Neural progenitor cell (in vitro differentiated cells): ENCODE measurements at regions not wholly inside any gene's neighbourhood (a gene's known extent, or its start where the extent isn't known, plus 50 kb on each side); places are given as distances from the start of the nearest gene placed in this dataset.

Source experiments
- DNase-seq: peaks from one replicate; pipeline ENCODE4 v3.0.0-alpha.2; 2016; ENCODE audit warnings: low spot score
- H2AFZ ChIP-seq: fragments of 200-600 bp; sonication (generic); replicated peaks from 2 replicates; pipeline ENCODE4 v1.6.1; 2016; ENCODE audit warnings: antibody characterized with exemption
- H3F3A ChIP-seq: fragments of 200-600 bp; sonication (generic); 2 replicates; pipeline ENCODE4 v1.6.1; 2016; ENCODE audit warnings: antibody characterized with exemption, low read depth
- H3K27ac ChIP-seq: fragments of 200-600 bp; sonication (generic); 2 replicates; pipeline ENCODE4 v1.5.1; 2016; ENCODE audit warnings: mild to moderate bottlenecking
- H3K27me3 ChIP-seq: fragments of 200-600 bp; sonication (generic); 2 replicates; pipeline ENCODE4 v1.6.1; 2016; ENCODE audit warnings: mild to moderate bottlenecking, moderate library complexity
- H3K36me3 ChIP-seq: fragments of 200-600 bp; sonication (generic); 2 replicates; pipeline ENCODE4 v1.5.1; 2016
- H3K4me1 ChIP-seq: fragments of 200-600 bp; sonication (generic); 2 replicates; pipeline ENCODE4 v1.6.1; 2016; ENCODE audit warnings: mixed run types
- H3K4me2 ChIP-seq: fragments of 200-600 bp; sonication (generic); 2 replicates; pipeline ENCODE4 v1.6.1; 2016
- H3K4me3 ChIP-seq: fragments of 200-600 bp; sonication (generic); 2 replicates; pipeline ENCODE4 v1.5.1; 2016
- H3K79me2 ChIP-seq: fragments of 200-600 bp; sonication (generic); 2 replicates; pipeline ENCODE4 v1.6.1; 2016; ENCODE audit warnings: low read depth
- H3K9ac ChIP-seq: fragments of 200-600 bp; sonication (generic); 2 replicates; pipeline ENCODE4 v1.6.1; 2016
- H3K9me3 ChIP-seq: fragments of 200-600 bp; sonication (generic); 2 replicates; pipeline ENCODE4 v1.5.1; 2016; ENCODE audit warnings: low read depth
- H4K20me1 ChIP-seq: fragments of 200-600 bp; sonication (generic); 2 replicates; pipeline ENCODE4 v1.6.1; 2016; ENCODE audit warnings: low read depth
- H3K27ac Mint-ChIP-seq: 3 replicates; pipeline ENCODE4 v1.8.0; 2021; ENCODE audit warnings: mixed read lengths
- H3K27me3 Mint-ChIP-seq: 2 replicates; pipeline ENCODE4 v1.8.0; 2022; ENCODE audit warnings: low read depth, mild to moderate bottlenecking, inconsistent platforms, moderate library complexity, mixed read lengths; ENCODE audit not compliant: insufficient read depth
- H3K36me3 Mint-ChIP-seq: 3 replicates; pipeline ENCODE4 v1.8.0; 2021; ENCODE audit warnings: mixed read lengths
- H3K4me1 Mint-ChIP-seq: 3 replicates; pipeline ENCODE4 v1.8.0; 2021; ENCODE audit warnings: mixed read lengths
- H3K4me3 Mint-ChIP-seq: 3 replicates; pipeline ENCODE4 v1.8.0; 2021; ENCODE audit warnings: mild to moderate bottlenecking, moderate library complexity, mixed read lengths
- H3K9me3 Mint-ChIP-seq: 3 replicates; pipeline ENCODE4 v1.8.0; 2020; ENCODE audit warnings: mixed read lengths
- CTCF ChIP-seq: fragments of 200-600 bp; sonication (generic); IDR thresholded peaks from 2 replicates; pipeline ENCODE4 v1.5.1; 2017; ENCODE audit warnings: antibody characterized with exemption, mild to moderate bottlenecking
- EZH2 ChIP-seq: fragments of 200-600 bp; sonication (generic); IDR thresholded peaks from 2 replicates; pipeline ENCODE4 v1.6.1; 2017; ENCODE audit warnings: antibody characterized with exemption, mild to moderate bottlenecking, moderate library complexity
- EZH2phosphoT487 ChIP-seq: fragments of 200-600 bp; sonication (generic); IDR thresholded peaks from 2 replicates; pipeline ENCODE4 v1.6.1; 2017; ENCODE audit warnings: antibody characterized with exemption

- H3K4me3 Mint-ChIP-seq, result no peak overlapping the region
- Histone ChIP-seq H3K79me2 (no peaks in the 10 kb centered on the region), H3K9me3 (no peaks in the 10 kb centered on the region)
Observed at GRCh38 chr2:18704276-18704675, 114.9 kb upstream of the NT5C1B start.

GRCh38 chr2:18703555-18703954 is 114.2 kb upstream of the NT5C1B start:
- Histone ChIP-seq H3K9ac (no peak overlapping the region), H3K27me3 (no peaks in the 10 kb centered on the region), H3K4me1 (no peaks in the 10 kb centered on the region), H3K27ac (no peak overlapping the region), H3F3A (no peaks in the 10 kb centered on the region), H2AFZ (no peak overlapping the region), H3K4me2 (no peak overlapping the region), H3K36me3 (no peaks in the 10 kb centered on the region), H4K20me1 (no peaks in the 10 kb centered on the region), H3K9me3 (no peaks in the 10 kb centered on the region), H3K79me2 (no peaks in the 10 kb centered on the region), H3K4me3 (no peak overlapping the region)
- TF ChIP-seq CTCF (no peak), EZH2phosphoT487 (no peak), EZH2 (no peak)
- H3K27me3 Mint-ChIP-seq, result peaks cover 2% of the 10 kb centered on the region
- H3K4me3 Mint-ChIP-seq, result no peak overlapping the region
- H3K9me3 Mint-ChIP-seq, result no peaks in the 10 kb centered on the region
- no peaks in the 10 kb centered on the region for H3K36me3 Mint-ChIP-seq
- no peak for DNase-seq
- no peaks in the 10 kb centered on the region for H3K4me1 Mint-ChIP-seq
- no peak overlapping the region for H3K27ac Mint-ChIP-seq

More at GRCh38 chr2:18704276-18704675, 114.9 kb upstream of the NT5C1B start:
- Histone ChIP-seq H3K27ac (no peak overlapping the region), H3K4me1 (no peaks in the 10 kb centered on the region), H3K4me2 (no peak overlapping the region), H3K36me3 (no peaks in the 10 kb centered on the region), H3K4me3 (no peak overlapping the region), H3K9ac (no peak overlapping the region), H2AFZ (no peak overlapping the region), H4K20me1 (no peaks in the 10 kb centered on the region), H3K27me3 (no peaks in the 10 kb centered on the region), H3F3A (no peaks in the 10 kb centered on the region)
- H3K9me3 Mint-ChIP-seq, result no peaks in the 10 kb centered on the region
- H3K27ac Mint-ChIP-seq, result no peak overlapping the region
- no peak for TF ChIP-seq EZH2phosphoT487
- TF ChIP-seq EZH2, result no peak
- no peak for TF ChIP-seq CTCF
- peaks cover 2% of the 10 kb centered on the region for H3K27me3 Mint-ChIP-seq
- DNase-seq, result no peak
- no peaks in the 10 kb centered on the region for H3K36me3 Mint-ChIP-seq
- H3K4me1 Mint-ChIP-seq, result no peaks in the 10 kb centered on the region

GRCh38 chr2:18701981-18702380 is 112.6 kb upstream of the NT5C1B start:
- H3K9me3 Mint-ChIP-seq, result no peaks in the 10 kb centered on the region
- H3K4me2 ChIP-seq, result no peak overlapping the region

More at GRCh38 chr2:18701981-18702380, 112.6 kb upstream of the NT5C1B start:
- DNase-seq, result no peak
- Mint-ChIP-seq H3K4me3 (no peak overlapping the region), H3K27me3 (peaks cover 2% of the 10 kb centered on the region), H3K27ac (no peak overlapping the region), H3K36me3 (no peaks in the 10 kb centered on the region), H3K4me1 (no peaks in the 10 kb centered on the region)
- Histone ChIP-seq H4K20me1 (no peaks in the 10 kb centered on the region), H3K36me3 (no peaks in the 10 kb centered on the region), H3K9ac (no peak overlapping the region), H3K79me2 (no peaks in the 10 kb centered on the region), H3K4me1 (no peaks in the 10 kb centered on the region), H3K27ac (no peak overlapping the region), H3F3A (no peaks in the 10 kb centered on the region), H3K4me3 (no peak overlapping the region), H3K27me3 (no peaks in the 10 kb centered on the region), H3K9me3 (no peaks in the 10 kb centered on the region), H2AFZ (no peak overlapping the region)
- TF ChIP-seq CTCF (no peak), EZH2 (no peak), EZH2phosphoT487 (no peak)
